HCT116 (cell line): ENCODE measurements at regions not wholly inside any gene's neighbourhood (a gene's known extent, or its start where the extent isn't known, plus 50 kb on each side); places are given as distances from the start of the nearest gene placed in this dataset.

ENCODE experiments used
- ATAC-seq: fragments of 200-7000 bp; cut with Tn5 transposase; 2 replicates; pipeline ENCODE4 v1.9.1; 2020; ENCODE audit warnings: mild to moderate bottlenecking, moderate library complexity
- BruUV-seq: library from RNA; stranded (reverse); fragments of 400-500 nt; replicated peaks from 2 replicates; lab custom pipeline; 2021; lab: Mats Ljungman, UMichigan
- CTCF ChIA-PET: fragments of 300-600 bp; sonication (Branson Sonifier 250); formaldehyde crosslinking; loops from one replicate; lab custom pipeline; 2021; ENCODE audit warnings: antibody characterized with exemption; lab: Charles Lee
- POLR2A ChIA-PET: fragments of 300-600, 350-600 bp; sonication (Branson Sonifier 250); formaldehyde crosslinking; loops from one replicate; lab custom pipeline; 2021; ENCODE audit warnings: antibody characterized with exemption; lab: Charles Lee
- RAD21 ChIA-PET, 2 experiments: fragments of 300-600 bp; sonication (Branson Sonifier 250); formaldehyde crosslinking; loops; one replicate each; lab custom pipeline; 2023; ENCODE audit warnings: low total read pairs in 2 of 2; ENCODE audit not compliant: uncharacterized antibody in 2 of 2, unreplicated experiment in 2 of 2, low non-redundant PET in 1 of 2; lab: Charles Lee
- DNase-seq: peaks from one replicate; pipeline ENCODE4 v3.0.0-alpha.2; 2010; ENCODE audit warnings: low read depth, low spot score
- H2AFZ ChIP-seq: fragments of 200-600 bp; shearing (Covaris generic), sonication (generic); 2 replicates; pipeline ENCODE4 v1.6.1; 2017; ENCODE audit warnings: low read depth, mixed run types, mixed read lengths, antibody characterized with exemption, low read length; ENCODE audit not compliant: poor library complexity, severe bottlenecking
- H3K27ac ChIP-seq: 2 replicates; pipeline ENCODE4 v1.5.1; 2012; ENCODE audit warnings: low read depth, low read length
- H3K27me3 ChIP-seq: fragments of 200-600 bp; sonication (generic); 2 replicates; pipeline ENCODE4 v1.6.1; 2016; ENCODE audit warnings: mixed run types, low read length, mixed read lengths; ENCODE audit not compliant: insufficient read depth
- H3K36me3 ChIP-seq, 2 experiments: fragments of 200-500 bp in 1 of 2; fragments of 200-600 bp in 1 of 2; sonication (Bioruptor generic) in 1 of 2; sonication (generic) in 1 of 2; 2 replicates each; pipeline versions ENCODE4 v1.5.1 to v1.6.1; 2014 to 2016; ENCODE audit warnings: low read length in 2 of 2, inconsistent platforms in 1 of 2, mixed read lengths in 1 of 2, mixed run types in 1 of 2; ENCODE audit not compliant: insufficient read depth in 2 of 2, control insufficient read depth in 1 of 2
- H3K4me1 ChIP-seq, 2 experiments: fragments of 200-600 bp in 1 of 2; sonication (generic) in 1 of 2; 2 replicates each; pipeline versions ENCODE4 v1.5.1 to v1.6.1; 2012 to 2017; ENCODE audit warnings: low read length in 2 of 2, inconsistent platforms in 1 of 2, mild to moderate bottlenecking in 1 of 2, mixed read lengths in 1 of 2, mixed run types in 1 of 2, moderate library complexity in 1 of 2; ENCODE audit not compliant: insufficient read depth in 2 of 2, control insufficient read depth in 1 of 2
- H3K4me2 ChIP-seq: fragments of 200-600 bp; sonication (generic); 2 replicates; pipeline ENCODE4 v1.6.1; 2017; ENCODE audit warnings: mixed run types, low read length, mixed read lengths
- H3K4me3 ChIP-seq, 2 experiments: fragments of 200-600 bp in 1 of 2; sonication (generic) in 1 of 2; replicated peaks in 1 of 2; 2 replicates each; pipeline ENCODE4 v1.5.1; 2011 to 2016; ENCODE audit warnings: low read length in 2 of 2, control low read depth in 1 of 2, low read depth in 1 of 2, mild to moderate bottlenecking in 1 of 2, mixed read lengths in 1 of 2, mixed run types in 1 of 2
- H3K79me2 ChIP-seq: fragments of 200-600 bp; sonication (generic); 2 replicates; pipeline ENCODE4 v1.6.1; 2017; ENCODE audit warnings: mild to moderate bottlenecking, mixed run types, low read length, moderate library complexity, mixed read lengths; ENCODE audit not compliant: insufficient read depth
- H3K9ac ChIP-seq: fragments of 200-600 bp; sonication (generic); 2 replicates; pipeline ENCODE4 v1.6.1; 2016; ENCODE audit warnings: low read length, mixed read lengths
- H3K9me2 ChIP-seq: fragments of 200-600 bp; sonication (generic), shearing (Covaris generic); 2 replicates; pipeline ENCODE4 v1.6.1; 2017; ENCODE audit warnings: mixed run types, mild to moderate bottlenecking, moderate library complexity; ENCODE audit not compliant: insufficient read depth
- H3K9me3 ChIP-seq, 2 experiments: fragments of 200-500 bp in 1 of 2; fragments of 200-600 bp in 1 of 2; sonication (Bioruptor generic) in 1 of 2; sonication (generic) in 1 of 2; 2 replicates each; pipeline ENCODE4 v1.6.1; 2014 to 2017; ENCODE audit warnings: low read length in 2 of 2, mixed read lengths in 2 of 2, inconsistent platforms in 1 of 2, low read depth in 1 of 2, mild to moderate bottlenecking in 1 of 2, mixed run types in 1 of 2, moderate library complexity in 1 of 2; ENCODE audit not compliant: control insufficient read depth in 1 of 2, insufficient read depth in 1 of 2
- H4K20me1 ChIP-seq: fragments of 200-600 bp; sonication (generic), shearing (Covaris generic); 2 replicates; pipeline ENCODE4 v1.6.1; 2017; ENCODE audit warnings: mixed run types, mild to moderate bottlenecking, moderate library complexity; ENCODE audit not compliant: insufficient read depth
- EGR1 ChIP-seq: IDR thresholded peaks from 2 replicates; pipeline ENCODE4 v1.6.1; 2012; ENCODE audit warnings: low read depth
- EZH2 ChIP-seq: fragments of 200-600 bp; sonication (generic); IDR thresholded peaks from 2 replicates; pipeline ENCODE4 v1.6.1; 2017; ENCODE audit warnings: antibody characterized with exemption, mixed run types
- JUND ChIP-seq: IDR thresholded peaks from 2 replicates; pipeline ENCODE4 v1.6.1; 2012
- POLR2A ChIP-seq: IDR thresholded peaks from 2 replicates; pipeline ENCODE4 v1.7.0; 2011; ENCODE audit warnings: borderline replicate concordance; ENCODE audit not compliant: insufficient read depth, insufficient read length; ENCODE audit errors: extremely low read depth
- RAD21 ChIP-seq: IDR thresholded peaks from 2 replicates; pipeline ENCODE4 v1.6.1; 2012; ENCODE audit warnings: low read depth, mild to moderate bottlenecking
- SIN3A ChIP-seq: IDR thresholded peaks from 2 replicates; pipeline ENCODE4 v1.6.1; 2012; ENCODE audit warnings: low read depth
- SP1 ChIP-seq: IDR thresholded peaks from 2 replicates; pipeline ENCODE4 v1.6.1; 2012; ENCODE audit warnings: low read depth
- SRF ChIP-seq: IDR thresholded peaks from 2 replicates; pipeline ENCODE4 v1.6.1; 2012; ENCODE audit warnings: low read depth
- TCF7L2 ChIP-seq: IDR thresholded peaks from 2 replicates; pipeline ENCODE4 v1.7.0; 2011; ENCODE audit warnings: borderline replicate concordance, inconsistent platforms; ENCODE audit not compliant: insufficient read depth, insufficient read length; ENCODE audit errors: extremely low read depth
- YY1 ChIP-seq: IDR thresholded peaks from 2 replicates; pipeline ENCODE4 v1.6.1; 2011; ENCODE audit warnings: low read length, low read depth, moderate library complexity, mild to moderate bottlenecking; ENCODE audit not compliant: insufficient replicate concordance; ENCODE audit errors: extremely low read depth
- ZFX ChIP-seq: fragments of 450-650 bp; IDR thresholded peaks from 2 replicates; pipeline ENCODE4 v1.6.1; 2017
- ZNF274 ChIP-seq: fragments of 200-500 bp; sonication (Bioruptor generic); IDR thresholded peaks from 2 replicates; pipeline ENCODE4 v1.6.1; 2014; ENCODE audit warnings: mild to moderate bottlenecking, low read depth, low read length, inconsistent platforms
- intact Hi-C: fragments of 100-400 bp; cut with micrococcal nuclease; formaldehyde crosslinking; loops from 2 replicates; pipeline ENCODE4 v1.10.0; 2022
- TF ChIP-seq, protein P1 (sequence below), 3 experiments: fragments of 200-600 bp in 1 of 3; sonication (generic) in 1 of 3; IDR thresholded peaks in 2 of 3; conservative IDR thresholded peaks in 1 of 3; 2 replicates each; pipeline ENCODE4 v1.5.1; 2012 to 2017; ENCODE audit warnings: low read depth in 2 of 3, low read length in 2 of 3, antibody characterized with exemption in 1 of 3, borderline replicate concordance in 1 of 3, control low read depth in 1 of 3, mild to moderate bottlenecking in 1 of 3, mixed read lengths in 1 of 3, mixed run types in 1 of 3, moderate library complexity in 1 of 3; ENCODE audit not compliant: insufficient read depth in 1 of 3
- TF ChIP-seq, protein P2 (sequence below): IDR thresholded peaks from 2 replicates; pipeline ENCODE4 v1.6.1; 2012
- TF ChIP-seq, protein P3 (sequence below): IDR thresholded peaks from 2 replicates; pipeline ENCODE4 v1.6.1; 2012; ENCODE audit warnings: low read depth
- TF ChIP-seq, protein P4 (sequence below): IDR thresholded peaks from 2 replicates; pipeline ENCODE4 v1.6.1; 2011; ENCODE audit warnings: mild to moderate bottlenecking, low read length, moderate library complexity; ENCODE audit not compliant: insufficient replicate concordance; ENCODE audit errors: extremely low read depth

DNA sequence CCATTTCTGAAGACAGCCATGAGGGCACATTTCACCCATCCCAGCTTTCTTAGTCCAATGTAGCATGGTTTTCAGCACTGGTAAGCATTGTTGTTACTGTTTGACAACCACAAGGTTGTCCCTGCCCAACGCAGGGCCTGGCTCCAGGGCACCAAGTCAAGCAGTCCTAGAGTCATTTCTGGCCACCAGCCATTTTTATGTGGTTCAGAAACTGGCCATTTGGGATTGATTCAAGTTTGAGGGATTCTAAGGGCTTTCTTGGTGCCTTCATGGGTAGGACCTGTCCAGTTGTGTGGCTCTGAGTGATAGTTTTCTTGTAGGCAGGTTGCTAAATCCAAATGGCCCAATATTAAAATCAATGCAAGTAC lies 535.4 kb upstream of the USP24 start (continued):
- no peak for TF ChIP-seq EZH2
- TF ChIP-seq JUND: no peak
- no peak for TF ChIP-seq YY1
- no peak for TF ChIP-seq SRF
- TF ChIP-seq, protein P1, sequence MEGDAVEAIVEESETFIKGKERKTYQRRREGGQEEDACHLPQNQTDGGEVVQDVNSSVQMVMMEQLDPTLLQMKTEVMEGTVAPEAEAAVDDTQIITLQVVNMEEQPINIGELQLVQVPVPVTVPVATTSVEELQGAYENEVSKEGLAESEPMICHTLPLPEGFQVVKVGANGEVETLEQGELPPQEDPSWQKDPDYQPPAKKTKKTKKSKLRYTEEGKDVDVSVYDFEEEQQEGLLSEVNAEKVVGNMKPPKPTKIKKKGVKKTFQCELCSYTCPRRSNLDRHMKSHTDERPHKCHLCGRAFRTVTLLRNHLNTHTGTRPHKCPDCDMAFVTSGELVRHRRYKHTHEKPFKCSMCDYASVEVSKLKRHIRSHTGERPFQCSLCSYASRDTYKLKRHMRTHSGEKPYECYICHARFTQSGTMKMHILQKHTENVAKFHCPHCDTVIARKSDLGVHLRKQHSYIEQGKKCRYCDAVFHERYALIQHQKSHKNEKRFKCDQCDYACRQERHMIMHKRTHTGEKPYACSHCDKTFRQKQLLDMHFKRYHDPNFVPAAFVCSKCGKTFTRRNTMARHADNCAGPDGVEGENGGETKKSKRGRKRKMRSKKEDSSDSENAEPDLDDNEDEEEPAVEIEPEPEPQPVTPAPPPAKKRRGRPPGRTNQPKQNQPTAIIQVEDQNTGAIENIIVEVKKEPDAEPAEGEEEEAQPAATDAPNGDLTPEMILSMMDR (IDR thresholded peaks at IDR 0.05 in 2 of 3, conservative IDR thresholded peaks at IDR 0.05 in 1 of 3; ENCODE audit: borderline replicate concordance in 1 of 3, insufficient read depth in 1 of 3, low read depth in 2 of 3, low read length in 2 of 3): no peak
- TF ChIP-seq ZFX: no peak
- TF ChIP-seq POLR2A: no peak
- TF ChIP-seq EGR1: no peak
- TF ChIP-seq ZNF274: no peak

DNA sequence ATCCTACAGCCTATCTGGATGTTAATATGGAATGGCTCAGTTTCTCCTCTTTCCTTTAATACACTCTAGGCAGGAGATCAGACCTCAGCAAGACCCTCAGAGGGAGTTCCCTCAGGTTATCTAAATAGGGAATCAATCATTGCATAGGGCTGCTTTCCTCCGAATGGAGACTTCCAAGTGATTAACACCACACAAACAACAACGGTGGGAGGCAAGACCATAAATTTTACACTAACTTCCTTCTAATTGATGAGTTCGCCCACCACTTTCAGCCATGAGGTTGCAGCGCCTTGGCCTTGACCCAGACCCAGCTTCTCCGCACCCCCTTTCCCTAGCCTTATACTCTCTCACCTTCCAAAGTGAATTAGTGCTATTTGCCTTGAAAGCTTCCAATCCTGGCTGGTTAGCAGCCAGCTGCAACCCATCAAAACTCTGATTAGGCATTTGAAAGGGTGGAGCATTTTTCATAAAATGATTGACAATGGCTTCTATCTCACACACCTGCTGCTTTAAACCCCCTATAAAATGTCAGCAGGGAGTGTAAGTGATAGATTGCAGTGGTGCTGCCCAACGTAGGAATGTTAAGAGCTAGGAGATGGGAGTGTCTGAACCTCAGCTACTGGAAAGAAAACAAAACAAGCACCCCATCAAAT lies 534.9 kb upstream of the USP24 start:
- no TSS peak for BruUV-seq
- H3K9me2 ChIP-seq: no peaks in the 10 kb centered on the region
- H3K4me2 ChIP-seq: no peak overlapping the region
- no peak overlapping the region for H3K27ac ChIP-seq
- no peak overlapping the region for H3K9ac ChIP-seq
- ChIA-PET RAD21 (no interaction called here), CTCF (no interaction called here), POLR2A (no interaction called here)
- H3K79me2 ChIP-seq: no peaks in the 10 kb centered on the region
- no peaks in the 10 kb centered on the region for H3K36me3 ChIP-seq
- ATAC-seq (no peak), DNase-seq (no peak)
- TF ChIP-seq, protein P2, sequence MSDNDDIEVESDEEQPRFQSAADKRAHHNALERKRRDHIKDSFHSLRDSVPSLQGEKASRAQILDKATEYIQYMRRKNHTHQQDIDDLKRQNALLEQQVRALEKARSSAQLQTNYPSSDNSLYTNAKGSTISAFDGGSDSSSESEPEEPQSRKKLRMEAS: no peak
- no peak for TF ChIP-seq EZH2
- no peak for TF ChIP-seq RAD21
- TF ChIP-seq TCF7L2: no peak
- TF ChIP-seq ZNF274: no peak
- TF ChIP-seq, protein P3, sequence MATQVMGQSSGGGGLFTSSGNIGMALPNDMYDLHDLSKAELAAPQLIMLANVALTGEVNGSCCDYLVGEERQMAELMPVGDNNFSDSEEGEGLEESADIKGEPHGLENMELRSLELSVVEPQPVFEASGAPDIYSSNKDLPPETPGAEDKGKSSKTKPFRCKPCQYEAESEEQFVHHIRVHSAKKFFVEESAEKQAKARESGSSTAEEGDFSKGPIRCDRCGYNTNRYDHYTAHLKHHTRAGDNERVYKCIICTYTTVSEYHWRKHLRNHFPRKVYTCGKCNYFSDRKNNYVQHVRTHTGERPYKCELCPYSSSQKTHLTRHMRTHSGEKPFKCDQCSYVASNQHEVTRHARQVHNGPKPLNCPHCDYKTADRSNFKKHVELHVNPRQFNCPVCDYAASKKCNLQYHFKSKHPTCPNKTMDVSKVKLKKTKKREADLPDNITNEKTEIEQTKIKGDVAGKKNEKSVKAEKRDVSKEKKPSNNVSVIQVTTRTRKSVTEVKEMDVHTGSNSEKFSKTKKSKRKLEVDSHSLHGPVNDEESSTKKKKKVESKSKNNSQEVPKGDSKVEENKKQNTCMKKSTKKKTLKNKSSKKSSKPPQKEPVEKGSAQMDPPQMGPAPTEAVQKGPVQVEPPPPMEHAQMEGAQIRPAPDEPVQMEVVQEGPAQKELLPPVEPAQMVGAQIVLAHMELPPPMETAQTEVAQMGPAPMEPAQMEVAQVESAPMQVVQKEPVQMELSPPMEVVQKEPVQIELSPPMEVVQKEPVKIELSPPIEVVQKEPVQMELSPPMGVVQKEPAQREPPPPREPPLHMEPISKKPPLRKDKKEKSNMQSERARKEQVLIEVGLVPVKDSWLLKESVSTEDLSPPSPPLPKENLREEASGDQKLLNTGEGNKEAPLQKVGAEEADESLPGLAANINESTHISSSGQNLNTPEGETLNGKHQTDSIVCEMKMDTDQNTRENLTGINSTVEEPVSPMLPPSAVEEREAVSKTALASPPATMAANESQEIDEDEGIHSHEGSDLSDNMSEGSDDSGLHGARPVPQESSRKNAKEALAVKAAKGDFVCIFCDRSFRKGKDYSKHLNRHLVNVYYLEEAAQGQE: no peak
- TF ChIP-seq SIN3A: no peak
- TF ChIP-seq SP1: no peak
- TF ChIP-seq POLR2A: no peak
- TF ChIP-seq, protein P4, sequence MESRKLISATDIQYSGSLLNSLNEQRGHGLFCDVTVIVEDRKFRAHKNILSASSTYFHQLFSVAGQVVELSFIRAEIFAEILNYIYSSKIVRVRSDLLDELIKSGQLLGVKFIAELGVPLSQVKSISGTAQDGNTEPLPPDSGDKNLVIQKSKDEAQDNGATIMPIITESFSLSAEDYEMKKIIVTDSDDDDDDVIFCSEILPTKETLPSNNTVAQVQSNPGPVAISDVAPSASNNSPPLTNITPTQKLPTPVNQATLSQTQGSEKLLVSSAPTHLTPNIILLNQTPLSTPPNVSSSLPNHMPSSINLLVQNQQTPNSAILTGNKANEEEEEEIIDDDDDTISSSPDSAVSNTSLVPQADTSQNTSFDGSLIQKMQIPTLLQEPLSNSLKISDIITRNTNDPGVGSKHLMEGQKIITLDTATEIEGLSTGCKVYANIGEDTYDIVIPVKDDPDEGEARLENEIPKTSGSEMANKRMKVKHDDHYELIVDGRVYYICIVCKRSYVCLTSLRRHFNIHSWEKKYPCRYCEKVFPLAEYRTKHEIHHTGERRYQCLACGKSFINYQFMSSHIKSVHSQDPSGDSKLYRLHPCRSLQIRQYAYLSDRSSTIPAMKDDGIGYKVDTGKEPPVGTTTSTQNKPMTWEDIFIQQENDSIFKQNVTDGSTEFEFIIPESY: no peak
- no peak overlapping the region for H2AFZ ChIP-seq
- no peaks in the 10 kb centered on the region for H3K27me3 ChIP-seq
- H3K4me1 ChIP-seq: no peaks in the 10 kb centered on the region
- intact Hi-C loops: no loop called here
- no peaks in the 10 kb centered on the region for H3K9me3 ChIP-seq
- no peak overlapping the region for H3K4me3 ChIP-seq
- no peaks in the 10 kb centered on the region for H4K20me1 ChIP-seq
